ENCODE measurements at regions not wholly inside any gene's neighbourhood (a gene's known extent, or its start where the extent isn't known, plus 50 kb on each side); places are given as distances from the start of the nearest gene placed in this dataset.

- Histone ChIP-seq H3K9me3 (ENCODE audit: control insufficient read depth, insufficient read depth, low read length) (no peaks in the 10 kb centered on the region), H3K14ac (replicated peaks; ENCODE audit: low read depth, low read length) (no peak overlapping the region), H3K27me3 (ENCODE audit: control insufficient read depth, insufficient read depth, low read length) (no peaks in the 10 kb centered on the region), H3K4me2 (ENCODE audit: low read depth, low read length) (0 out of 2 replicates have a peak overlapping the region, but pooled peaks have one; percentile 34), H2BK15ac (ENCODE audit: low read depth, low read length) (no peak overlapping the region), H4K5ac (ENCODE audit: low read depth, low read length) (no peak overlapping the region), H2AK5ac (ENCODE audit: low read depth, low read length) (no peak overlapping the region), H4K8ac (ENCODE audit: low read depth in 2 of 2, low read length in 2 of 2) (no peak overlapping the region; a peak in 2 of 4 replicates), H3K23ac (ENCODE audit: low read depth, low read length) (no peak overlapping the region), H3K56ac (ENCODE audit: extremely low read depth, insufficient read depth, low read length) (no peak overlapping the region), H2AFZ (replicated peaks; ENCODE audit: low read length, poor library complexity) (no peak overlapping the region), H2BK120ac (ENCODE audit: low read depth, low read length) (no peak overlapping the region), H2BK5ac (ENCODE audit: low read depth, low read length, poor library complexity, severe bottlenecking) (peak overlapping the region; percentile 24), H2BK20ac (ENCODE audit: low read depth, low read length) (no peak overlapping the region), H3K79me1 (ENCODE audit: low read depth in 1 of 2, low read length in 2 of 2) (no peaks in the 10 kb centered on the region), H3K4me1 (ENCODE audit: control insufficient read depth, insufficient read depth, low read length) (peaks cover 4% of the 10 kb centered on the region), H3K9ac (ENCODE audit: low read depth, low read length) (no peak overlapping the region), H4K91ac (ENCODE audit: insufficient read depth, low read depth, low read length) (no peak overlapping the region), H3K4me3 (ENCODE audit: insufficient read depth, low read depth, low read length) (no peak overlapping the region), H4K20me1 (ENCODE audit: insufficient read depth, low read length) (no peaks in the 10 kb centered on the region), H3K27ac (ENCODE audit: insufficient read depth, low read length) (no peak overlapping the region), H3K4ac (ENCODE audit: low read depth, low read length) (no peak overlapping the region), H3K18ac (ENCODE audit: low read depth, low read length) (peak overlapping the region; percentile 44; the same call in 1 of the 2 replicates), H3K36me3 (ENCODE audit: control insufficient read depth, insufficient read depth, low read length) (no peaks in the 10 kb centered on the region), H3K9me1 (ENCODE audit: insufficient read depth, low read length) (no peaks in the 10 kb centered on the region), H2AK9ac (replicated peaks; ENCODE audit: low read depth, low read length, poor library complexity) (no peak overlapping the region)
- intact Hi-C loops (cut with micrococcal nuclease): no loop called here
- WGBS, 2 experiments (ENCODE audit: extremely low coverage in 2 of 2, insufficient read length in 1 of 2): no CpG with 5 or more reads among the region's 2 CpGs
- dilution Hi-C loops (cut with HindIII; ENCODE audit: low sequenced_read_pairs, unreplicated experiment): no loop called here
- in situ Hi-C loops (cut with MboI; ENCODE audit: low sequenced_read_pairs): no loop called here
- CTCF ChIA-PET: interaction anchor here (0.6 kb wide), 1 partner anchor 134 kb away, joined by 5 read pairs; no protein-coding TSS in a partner anchor
- ATAC-seq (ENCODE audit: low read depth): peak; percentile 36; the same call in 1 of the 2 replicates
- POLR2A ChIA-PET (ENCODE audit: unreplicated experiment): no interaction called here
- peak; percentile 32 for DNase-seq
- TF ChIP-seq SMC3 (IDR thresholded peaks at IDR 0.05; ENCODE audit: low read depth, low read length) (no peak), CEBPB (IDR thresholded peaks at IDR 0.05; ENCODE audit: low read depth, low read length) (peak; percentile 19; the same call in 1 of the 2 replicates)
- no TSS peak for BruUV-seq (replicated peaks)
These were observed 417.4 kb downstream of the EFNB2 start for GRCh38 chr13:106118050-106118449.

All from IMR-90 (cell line).